ENCODE measurements at regions not wholly inside any gene's neighbourhood (a gene's known extent, or its start where the extent isn't known, plus 50 kb on each side); places are given as distances from the start of the nearest gene placed in this dataset.

DNA sequence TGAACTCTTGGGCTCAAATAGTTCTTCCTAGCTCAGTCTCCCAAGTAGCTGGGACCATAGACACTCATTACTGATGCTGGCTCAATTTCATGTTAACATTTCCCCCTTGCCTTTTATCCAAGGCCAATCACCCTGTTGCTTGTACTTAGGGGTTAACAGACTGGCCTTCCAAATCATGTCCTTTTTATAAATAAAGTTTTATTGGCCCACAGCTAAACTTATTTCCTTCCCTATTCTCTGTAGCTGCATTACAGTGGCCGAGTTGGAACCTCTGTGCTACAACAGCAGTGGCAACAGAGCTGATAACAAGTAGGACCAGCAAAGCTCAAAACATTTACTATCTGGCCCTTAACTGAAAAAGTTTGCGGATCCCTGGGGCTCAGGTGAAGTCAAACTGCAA is 109.8 kb downstream of the ZFP64 start:
- TF ChIP-seq, protein P1, sequence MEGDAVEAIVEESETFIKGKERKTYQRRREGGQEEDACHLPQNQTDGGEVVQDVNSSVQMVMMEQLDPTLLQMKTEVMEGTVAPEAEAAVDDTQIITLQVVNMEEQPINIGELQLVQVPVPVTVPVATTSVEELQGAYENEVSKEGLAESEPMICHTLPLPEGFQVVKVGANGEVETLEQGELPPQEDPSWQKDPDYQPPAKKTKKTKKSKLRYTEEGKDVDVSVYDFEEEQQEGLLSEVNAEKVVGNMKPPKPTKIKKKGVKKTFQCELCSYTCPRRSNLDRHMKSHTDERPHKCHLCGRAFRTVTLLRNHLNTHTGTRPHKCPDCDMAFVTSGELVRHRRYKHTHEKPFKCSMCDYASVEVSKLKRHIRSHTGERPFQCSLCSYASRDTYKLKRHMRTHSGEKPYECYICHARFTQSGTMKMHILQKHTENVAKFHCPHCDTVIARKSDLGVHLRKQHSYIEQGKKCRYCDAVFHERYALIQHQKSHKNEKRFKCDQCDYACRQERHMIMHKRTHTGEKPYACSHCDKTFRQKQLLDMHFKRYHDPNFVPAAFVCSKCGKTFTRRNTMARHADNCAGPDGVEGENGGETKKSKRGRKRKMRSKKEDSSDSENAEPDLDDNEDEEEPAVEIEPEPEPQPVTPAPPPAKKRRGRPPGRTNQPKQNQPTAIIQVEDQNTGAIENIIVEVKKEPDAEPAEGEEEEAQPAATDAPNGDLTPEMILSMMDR (IDR thresholded peaks at IDR 0.05), result no peak
- Mint-ChIP-seq H3K27ac (ENCODE audit: unreplicated experiment) (no peak overlapping the region), H3K27me3 (ENCODE audit: low read depth) (no peaks in the 10 kb centered on the region), H3K36me3 (ENCODE audit: low read depth) (peaks cover 17% of the 10 kb centered on the region), H3K4me3 (ENCODE audit: unreplicated experiment) (no peak overlapping the region), H3K4me1 (ENCODE audit: low read depth) (no peaks in the 10 kb centered on the region), H3K9me3 (ENCODE audit: low read depth) (peaks cover 2% of the 10 kb centered on the region)
- no peak for DNase-seq (ENCODE audit: low spot score)

DNA sequence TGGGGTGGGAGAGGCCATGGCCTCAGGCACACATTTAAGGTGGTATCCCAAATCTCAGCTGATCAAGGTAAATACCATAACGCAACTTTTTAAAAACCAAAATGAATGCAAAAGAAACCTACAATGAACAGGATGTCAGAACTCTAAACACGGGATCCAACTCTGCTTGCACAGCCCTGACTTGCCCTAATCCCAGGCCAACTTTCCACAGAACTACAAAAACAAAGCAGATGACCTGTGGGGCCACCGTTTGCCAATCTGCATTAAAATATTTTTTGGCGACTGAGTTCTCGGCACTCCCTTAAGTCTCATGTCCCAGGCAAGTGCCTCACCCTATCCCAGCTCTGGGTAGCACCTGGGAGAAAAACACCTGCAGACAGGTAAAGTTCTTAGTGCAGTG is 110.5 kb downstream of the ZFP64 start:
- no peak overlapping the region for H3K27ac Mint-ChIP-seq (ENCODE audit: unreplicated experiment)
- TF ChIP-seq, protein P1 (IDR thresholded peaks at IDR 0.05), result no peak
- no peaks in the 10 kb centered on the region for H3K9me3 Mint-ChIP-seq (ENCODE audit: low read depth)
- no peak overlapping the region for H3K4me3 Mint-ChIP-seq (ENCODE audit: unreplicated experiment)
- no peak for DNase-seq (ENCODE audit: low spot score)
- peaks cover 12% of the 10 kb centered on the region for H3K36me3 Mint-ChIP-seq (ENCODE audit: low read depth)
- no peaks in the 10 kb centered on the region for H3K27me3 Mint-ChIP-seq (ENCODE audit: low read depth)
- H3K4me1 Mint-ChIP-seq (ENCODE audit: low read depth), result peaks cover 5% of the 10 kb centered on the region

DNA sequence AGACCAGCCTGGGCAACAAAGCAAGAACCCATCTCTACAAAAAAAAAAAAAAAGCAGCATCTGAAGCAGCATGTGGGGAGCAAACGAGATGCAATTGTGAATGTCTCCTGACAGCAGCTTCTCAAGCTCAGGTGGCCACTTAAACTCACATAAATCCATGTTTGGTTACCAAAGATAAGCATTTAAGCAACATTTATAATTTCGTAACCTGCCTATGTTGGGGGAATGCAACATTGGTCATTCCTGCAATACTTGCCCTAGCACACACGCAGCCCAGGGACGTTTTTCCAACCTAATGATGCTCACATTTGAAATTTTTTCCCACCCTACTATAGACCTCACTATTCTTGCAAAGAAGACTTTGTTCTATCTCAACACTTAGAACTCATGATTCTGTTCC is 113.3 kb downstream of the ZFP64 start:
- no peak overlapping the region for H3K27ac Mint-ChIP-seq (ENCODE audit: unreplicated experiment)

DNA sequence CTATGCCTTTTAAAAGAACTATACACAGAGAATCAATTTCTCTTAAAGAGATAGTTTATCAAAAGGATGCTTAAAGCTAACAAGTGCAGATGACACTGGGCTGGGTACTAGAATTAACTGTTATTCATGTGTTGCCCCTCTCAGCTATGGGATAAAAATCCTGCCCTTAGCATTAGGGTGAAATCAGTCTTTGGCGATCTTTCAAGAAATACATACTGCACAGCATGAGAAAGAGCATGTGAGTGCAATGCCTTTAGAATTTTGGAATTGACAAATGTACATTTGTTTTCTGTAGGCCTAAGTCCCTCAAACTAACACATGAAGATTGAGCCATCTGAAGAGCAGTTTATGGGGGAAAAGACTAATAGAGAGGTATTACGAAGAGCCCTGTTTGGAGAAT is 115.4 kb downstream of the ZFP64 start:
- peaks cover 5% of the 10 kb centered on the region for H3K36me3 Mint-ChIP-seq (ENCODE audit: low read depth)
- H3K4me1 Mint-ChIP-seq (ENCODE audit: low read depth), result peaks cover 7% of the 10 kb centered on the region
- no peaks in the 10 kb centered on the region for H3K27me3 Mint-ChIP-seq (ENCODE audit: low read depth)
- TF ChIP-seq, protein P1 (IDR thresholded peaks at IDR 0.05), result no peak
- H3K9me3 Mint-ChIP-seq (ENCODE audit: low read depth), result no peaks in the 10 kb centered on the region
- H3K27ac Mint-ChIP-seq (ENCODE audit: unreplicated experiment), result peak overlapping the region; percentile 12
- no peak overlapping the region for H3K4me3 Mint-ChIP-seq (ENCODE audit: unreplicated experiment)
- DNase-seq (ENCODE audit: low spot score), result no peak

More for the DNA sequence above, 113.3 kb downstream of the ZFP64 start:
- H3K9me3 Mint-ChIP-seq (ENCODE audit: low read depth), result no peaks in the 10 kb centered on the region
- no peaks in the 10 kb centered on the region for H3K36me3 Mint-ChIP-seq (ENCODE audit: low read depth)
- H3K27me3 Mint-ChIP-seq (ENCODE audit: low read depth), result no peaks in the 10 kb centered on the region
- TF ChIP-seq, protein P1 (IDR thresholded peaks at IDR 0.05), result no peak
- peaks cover 7% of the 10 kb centered on the region for H3K4me1 Mint-ChIP-seq (ENCODE audit: low read depth)
- H3K4me3 Mint-ChIP-seq (ENCODE audit: unreplicated experiment), result no peak overlapping the region
- no peak for DNase-seq (ENCODE audit: low spot score)

DNA sequence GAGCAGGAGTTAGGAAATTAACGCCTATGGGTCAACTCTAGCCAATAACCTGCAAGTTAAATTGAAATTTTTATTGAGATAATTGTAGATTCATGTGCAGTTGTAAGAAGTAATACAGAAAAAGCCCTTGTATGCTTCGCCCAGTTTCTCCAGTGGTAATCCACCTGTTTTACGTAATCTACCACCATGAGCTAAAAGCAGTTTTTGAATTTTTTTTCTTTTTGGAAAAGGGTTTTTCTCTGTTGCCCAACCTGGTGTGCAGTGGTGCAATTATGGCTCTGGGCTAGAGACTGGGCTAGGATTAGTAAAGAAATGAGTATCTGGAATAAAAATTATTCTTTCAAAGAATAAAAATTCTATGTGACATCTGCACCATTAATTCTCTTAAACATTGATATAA is 116.2 kb downstream of the ZFP64 start:
- TF ChIP-seq, protein P1 (IDR thresholded peaks at IDR 0.05), result no peak
- Mint-ChIP-seq H3K27ac (ENCODE audit: unreplicated experiment) (no peak overlapping the region), H3K27me3 (ENCODE audit: low read depth) (no peaks in the 10 kb centered on the region), H3K4me1 (ENCODE audit: low read depth) (peaks cover 7% of the 10 kb centered on the region), H3K36me3 (ENCODE audit: low read depth) (peaks cover 7% of the 10 kb centered on the region), H3K4me3 (ENCODE audit: unreplicated experiment) (no peak overlapping the region), H3K9me3 (ENCODE audit: low read depth) (no peaks in the 10 kb centered on the region)
- DNase-seq (ENCODE audit: low spot score), result no peak

Measured in chondrocyte (in vitro differentiated cells).